Right lobe of liver (tissue), 6 donors: ENCODE measurements at regions not wholly inside any gene's neighbourhood (a gene's known extent, or its start where the extent isn't known, plus 50 kb on each side); places are given as distances from the start of the nearest gene placed in this dataset.
"Not testable (repeated sequence)": the region's sequence is repeated elsewhere in the genome, so short reads cannot be mapped to it uniquely, and the experiment has no call there.

Experiments used
- ATAC-seq, 4 donors: fragments of 200-7000 bp; cut with Tn5 transposase; one replicate each; pipeline ENCODE4 v1.9.1; 2020; ENCODE audit warnings: mild to moderate bottlenecking in 4 of 4, moderate library complexity in 4 of 4
- DNase-seq, 3 donors: peaks; one replicate each; pipeline ENCODE4 v3.0.0-alpha.2; 2020
- H3K27ac ChIP-seq, 3 donors: fragments of 200-600 bp; one replicate each; pipeline ENCODE4 v1.8.0; 2022
- H3K27me3 ChIP-seq, 2 donors: fragments of 200-600 bp; one replicate each; pipeline ENCODE4 v1.8.0; 2022
- H3K36me3 ChIP-seq, 4 donors: fragments of 200-600 bp; sonication (generic) in 1 of 4; one replicate each; pipeline versions ENCODE4 v1.5.1 to v1.8.0; 2017 to 2022; ENCODE audit warnings: control low read depth in 1 of 4
- H3K4me1 ChIP-seq, 4 donors: fragments of 200-600 bp; sonication (generic) in 1 of 4; one replicate each; pipeline versions ENCODE4 v1.5.1 to v1.8.0; 2017 to 2022; ENCODE audit warnings: control low read depth in 1 of 4
- H3K4me3 ChIP-seq, 3 donors: fragments of 200-600 bp; one replicate each; pipeline ENCODE4 v1.8.0; 2022
- H3K9me3 ChIP-seq, 4 donors: fragments of 200-600 bp; sonication (generic) in 1 of 4; one replicate each; pipeline versions ENCODE4 v1.5.1 to v1.8.0; 2017 to 2022; ENCODE audit warnings: control low read depth in 1 of 4
- WGBS: methylation state at CpG from one replicate; pipeline ENCODE4 v1.1.6; 2018; ENCODE audit warnings: low coverage, low lambda C conversion rate; ENCODE audit not compliant: insufficient coverage; ENCODE audit errors: missing lambda C conversion rate; 5-methylcytosine and 5-hydroxymethylcytosine counted together
- intact Hi-C, 2 donors: fragments of 100-400 bp; cut with DNase I; formaldehyde crosslinking; loops; one replicate each; pipeline versions ENCODE4 v1.11.2 to v1.14.1; 2022
- donor health status: DM: no; HTN: yes; CAD: no.
- donor health status: DM: no; HTN: no; CAD: no.
- donor health status: DM: no; HTN: no; CAD: no.
- donor health status: DM: no; HTN: yes; CAD: no.
- donor health status: DM: no; HTN: yes; CAD: no.

GRCh38 chr5:70510161-70510560 is 95.0 kb downstream of the GTF2H2C_2 start:
- no CpG with 5 or more reads among the region's 13 CpGs for WGBS
- not testable (repeated sequence) for ATAC-seq

GRCh38 chr5:70510811-70511210 is 95.6 kb downstream of the GTF2H2C_2 start:
- H3K27ac ChIP-seq, H3K27me3 ChIP-seq, H3K36me3 ChIP-seq, H3K4me3 ChIP-seq, H3K4me1 ChIP-seq, intact Hi-C loops, ATAC-seq, H3K9me3 ChIP-seq: not testable (repeated sequence)
- peak in 2 of 3 donors; percentile 2 to 43 for DNase-seq
- no CpG with 5 or more reads among the region's 16 CpGs for WGBS

More at GRCh38 chr5:70510161-70510560, 95.0 kb downstream of the GTF2H2C_2 start:
- H3K36me3 ChIP-seq, H3K4me1 ChIP-seq, H3K27ac ChIP-seq, H3K9me3 ChIP-seq, H3K4me3 ChIP-seq, H3K27me3 ChIP-seq, intact Hi-C loops: not testable (repeated sequence)
- peak in 1 of 3 donors; percentile 23 for DNase-seq
